ENCODE measurements at regions not wholly inside any gene's neighbourhood (a gene's known extent, or its start where the extent isn't known, plus 50 kb on each side); places are given as distances from the start of the nearest gene placed in this dataset.

DNA sequence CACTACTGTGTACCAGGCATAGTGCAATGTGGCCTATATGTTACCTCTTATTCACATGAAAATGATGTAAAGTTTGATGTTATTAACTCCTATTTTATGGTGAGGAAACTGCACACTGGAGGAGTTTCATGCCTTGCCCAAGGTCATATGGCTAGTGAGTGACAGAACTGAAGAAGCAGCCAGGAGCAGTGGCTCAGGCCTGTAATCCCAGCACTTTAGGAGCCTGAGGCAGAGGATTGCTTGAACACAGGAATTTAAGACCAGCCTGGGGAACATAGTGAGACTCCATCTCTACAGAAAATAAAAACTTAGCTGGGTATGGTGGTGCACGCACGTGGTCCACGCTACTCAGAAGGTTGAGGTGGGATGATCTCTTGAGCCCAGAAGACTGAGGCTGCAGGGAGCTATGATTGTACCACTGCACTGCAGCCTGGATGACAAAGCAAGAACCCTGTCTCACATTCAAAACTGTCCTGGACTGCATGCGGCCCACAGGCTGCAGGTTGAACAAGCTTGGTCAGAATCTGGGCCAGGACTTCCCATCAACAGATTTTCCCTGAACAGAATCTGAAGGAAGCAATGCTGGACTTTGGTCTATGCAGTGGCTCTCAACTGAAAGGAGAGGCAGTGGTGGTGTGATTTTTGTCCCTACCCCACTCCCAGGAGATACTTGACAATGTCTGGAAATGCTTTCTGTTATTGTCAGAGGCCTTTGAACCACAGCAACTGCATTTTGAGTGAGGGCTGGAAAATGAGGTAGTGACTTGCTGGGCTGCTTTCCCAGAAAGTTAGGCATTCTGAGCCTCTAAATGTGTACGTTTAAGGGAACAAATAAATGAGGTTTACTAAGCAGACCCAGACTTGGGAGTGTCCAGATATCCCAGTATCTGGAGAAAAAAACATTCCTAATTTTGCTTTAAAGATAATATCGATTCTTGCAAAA, 479.5 kb downstream of the TMEM114 start:
- Histone ChIP-seq H3K9me3 (replicated peaks in 1 of 3) (no peaks in the 10 kb centered on the region), H3K36me3 (replicated peaks in 1 of 2) (no peaks in the 10 kb centered on the region), H3K27me3 (no peaks in the 10 kb centered on the region), H3K4me3 (no peak overlapping the region), H3K4me1 (replicated peaks in 1 of 2) (no peaks in the 10 kb centered on the region), H3K27ac (no peak overlapping the region)
- TF ChIP-seq, protein P1, sequence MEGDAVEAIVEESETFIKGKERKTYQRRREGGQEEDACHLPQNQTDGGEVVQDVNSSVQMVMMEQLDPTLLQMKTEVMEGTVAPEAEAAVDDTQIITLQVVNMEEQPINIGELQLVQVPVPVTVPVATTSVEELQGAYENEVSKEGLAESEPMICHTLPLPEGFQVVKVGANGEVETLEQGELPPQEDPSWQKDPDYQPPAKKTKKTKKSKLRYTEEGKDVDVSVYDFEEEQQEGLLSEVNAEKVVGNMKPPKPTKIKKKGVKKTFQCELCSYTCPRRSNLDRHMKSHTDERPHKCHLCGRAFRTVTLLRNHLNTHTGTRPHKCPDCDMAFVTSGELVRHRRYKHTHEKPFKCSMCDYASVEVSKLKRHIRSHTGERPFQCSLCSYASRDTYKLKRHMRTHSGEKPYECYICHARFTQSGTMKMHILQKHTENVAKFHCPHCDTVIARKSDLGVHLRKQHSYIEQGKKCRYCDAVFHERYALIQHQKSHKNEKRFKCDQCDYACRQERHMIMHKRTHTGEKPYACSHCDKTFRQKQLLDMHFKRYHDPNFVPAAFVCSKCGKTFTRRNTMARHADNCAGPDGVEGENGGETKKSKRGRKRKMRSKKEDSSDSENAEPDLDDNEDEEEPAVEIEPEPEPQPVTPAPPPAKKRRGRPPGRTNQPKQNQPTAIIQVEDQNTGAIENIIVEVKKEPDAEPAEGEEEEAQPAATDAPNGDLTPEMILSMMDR (IDR thresholded peaks at IDR 0.05) = no peak
- TF ChIP-seq POLR2A (IDR thresholded peaks at IDR 0.05) = no peak
- no peak for DNase-seq
- intact Hi-C loops (cut with DNase I) = no loop called here
- 85 to 92% (median 87%) methylated on average over 5 to 6 of the region's 6 CpGs for WGBS, 4 donors

DNA sequence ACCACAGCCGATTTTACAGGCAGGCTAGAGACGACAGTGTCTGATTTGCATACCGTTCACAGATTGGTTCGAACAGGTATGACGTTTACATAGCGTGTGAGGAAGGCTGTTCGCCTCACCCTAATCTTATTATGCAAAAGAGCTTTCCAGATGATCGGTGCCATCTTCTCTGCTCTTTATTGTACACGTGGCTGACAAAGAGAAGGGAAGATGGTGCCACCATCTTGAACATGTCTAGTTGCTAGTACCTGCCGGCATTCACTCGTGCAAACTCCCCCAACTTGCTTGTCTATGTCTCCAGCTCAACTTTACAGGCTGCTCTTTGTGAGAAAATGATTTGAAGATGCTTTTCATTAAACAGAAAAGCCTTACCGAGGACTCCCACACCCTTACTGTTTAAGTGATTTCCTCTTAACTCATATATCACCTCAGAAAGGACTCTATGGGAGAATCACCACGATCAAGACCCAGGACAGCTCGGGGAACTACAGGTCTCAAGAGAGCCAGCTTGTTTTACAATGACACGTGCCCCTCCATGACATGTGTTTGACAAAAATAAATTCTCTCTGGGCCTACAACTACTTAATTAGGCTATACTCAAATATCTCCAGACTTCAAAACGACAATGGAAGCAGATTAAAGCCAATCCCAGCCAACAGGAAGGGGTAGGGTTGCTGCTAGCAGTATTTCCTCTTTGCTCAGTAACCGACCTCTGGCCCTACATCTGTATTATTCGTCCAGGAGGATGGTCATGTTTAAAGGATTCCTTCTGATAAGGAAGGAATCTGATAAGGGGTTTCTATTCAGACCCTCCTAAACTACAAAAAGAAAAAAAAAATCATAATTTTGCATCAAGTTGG, 480.6 kb downstream of the TMEM114 start:
- intact Hi-C loops (cut with DNase I) = no loop called here
- WGBS, 4 donors = 60 to 73% (median 67%) methylated on average over 18 of the region's 18 CpGs
- no peaks in the 10 kb centered on the region for H3K4me1 ChIP-seq (replicated peaks in 1 of 2)
- no peak overlapping the region for H3K27ac ChIP-seq
- no peak for DNase-seq
- no peaks in the 10 kb centered on the region for H3K36me3 ChIP-seq (replicated peaks in 1 of 2)
- H3K27me3 ChIP-seq = no peaks in the 10 kb centered on the region
- TF ChIP-seq POLR2A (IDR thresholded peaks at IDR 0.05) = no peak
- TF ChIP-seq, protein P1 (IDR thresholded peaks at IDR 0.05) = no peak
- H3K9me3 ChIP-seq (replicated peaks in 1 of 3) = no peaks in the 10 kb centered on the region
- H3K4me3 ChIP-seq = no peak overlapping the region

DNA sequence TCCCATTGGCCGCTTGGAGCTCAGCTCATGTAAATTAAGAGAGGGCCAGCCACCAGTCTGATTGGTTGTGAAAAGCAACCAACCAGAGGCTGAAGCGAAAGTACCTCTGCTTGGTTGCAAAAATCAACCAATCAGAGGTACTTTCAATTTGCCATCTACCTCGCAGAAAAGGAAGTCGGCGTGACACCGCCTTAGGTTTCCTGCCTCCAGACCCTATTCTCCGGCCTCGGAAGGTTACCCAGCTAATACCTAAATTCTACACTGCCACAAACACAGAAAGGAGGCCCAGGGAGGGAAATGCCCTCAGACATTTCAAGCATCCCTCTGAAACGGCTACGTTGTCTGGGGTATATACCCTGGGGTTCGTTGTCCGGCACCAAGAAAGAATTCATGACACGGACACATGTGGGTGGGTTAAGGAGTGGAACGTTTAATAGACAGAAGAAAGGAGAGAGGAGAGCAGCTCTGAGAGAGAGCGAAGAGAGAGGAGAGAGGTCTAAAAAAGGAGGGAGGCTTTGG, 481.3 kb downstream of the TMEM114 start:
- intact Hi-C loops (cut with DNase I) = no loop called here
- 88 to 90% (median 89%) methylated on average over 15 of the region's 15 CpGs for WGBS, 4 donors
- Histone ChIP-seq H3K4me3 (no peak overlapping the region), H3K27me3 (no peaks in the 10 kb centered on the region), H3K36me3 (replicated peaks in 1 of 2) (no peaks in the 10 kb centered on the region), H3K9me3 (replicated peaks in 1 of 3) (no peaks in the 10 kb centered on the region), H3K27ac (no peak overlapping the region), H3K4me1 (replicated peaks in 1 of 2) (no peaks in the 10 kb centered on the region)
- TF ChIP-seq, protein P1 (IDR thresholded peaks at IDR 0.05) = no peak
- TF ChIP-seq POLR2A (IDR thresholded peaks at IDR 0.05) = no peak
- DNase-seq = no peak

DNA sequence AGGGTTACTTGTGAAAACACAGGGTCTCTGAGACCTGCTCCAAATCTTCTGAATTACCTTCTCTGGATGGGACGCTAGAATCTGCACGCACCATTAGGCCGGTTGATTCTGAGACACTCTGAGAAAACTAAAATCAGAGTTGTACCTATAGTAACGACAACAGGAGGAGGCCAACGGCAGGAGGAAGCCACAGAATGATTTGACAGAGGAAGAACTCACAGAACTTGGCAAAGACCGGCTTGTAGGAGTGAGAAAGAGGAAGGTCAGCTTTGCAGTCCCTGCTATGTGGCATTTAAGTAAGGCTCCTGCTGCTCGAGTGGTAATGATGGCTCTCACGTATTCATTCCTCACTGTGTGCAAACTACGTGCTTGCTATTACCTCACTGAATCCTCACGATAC, 483.0 kb downstream of the TMEM114 start:
- Histone ChIP-seq H3K36me3 (replicated peaks in 1 of 2) (no peaks in the 10 kb centered on the region), H3K27me3 (no peaks in the 10 kb centered on the region), H3K27ac (no peak overlapping the region), H3K4me3 (no peak overlapping the region), H3K9me3 (replicated peaks in 1 of 3) (no peaks in the 10 kb centered on the region), H3K4me1 (replicated peaks in 1 of 2) (no peaks in the 10 kb centered on the region)
- DNase-seq = no peak
- intact Hi-C loops (cut with DNase I) = no loop called here
- 48 to 79% (median 60%) methylated on average over 10 of the region's 10 CpGs for WGBS, 4 donors
- TF ChIP-seq, protein P1 (IDR thresholded peaks at IDR 0.05) = no peak
- no peak for TF ChIP-seq POLR2A (IDR thresholded peaks at IDR 0.05)

All from adrenal gland (tissue), 9 donors.